NCI-H510A treated with DMSO at 0.1 percent for 48 hours (cell line): ENCODE measurements at regions not wholly inside any gene's neighbourhood (a gene's known extent, or its start where the extent isn't known, plus 50 kb on each side); places are given as distances from the start of the nearest gene placed in this dataset.

Experiments
- DNase-seq: peaks from one replicate; lab custom pipeline; 2025; lab: John Stamatoyannopoulos, UW

DNA sequence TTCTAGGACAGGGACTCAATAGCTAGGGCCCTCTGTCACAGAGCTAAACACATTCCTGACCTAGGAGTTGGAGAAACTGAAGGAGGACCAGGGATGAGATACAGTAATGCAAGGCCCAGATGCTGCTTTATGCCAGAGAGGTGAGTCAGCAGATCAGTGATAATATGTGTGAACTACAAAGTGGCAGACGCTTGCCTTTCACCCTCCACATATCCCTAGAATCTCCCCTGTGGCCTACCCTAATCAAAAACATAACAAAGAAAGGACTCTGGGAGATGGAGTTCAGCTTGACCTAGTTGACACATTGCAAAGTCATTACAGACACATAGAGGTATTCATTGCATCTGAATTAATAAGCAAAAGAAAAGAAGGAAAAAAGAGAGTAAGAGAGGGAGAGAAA is 417.6 kb upstream of the DYNLRB2 start:
- no peak for DNase-seq

DNA sequence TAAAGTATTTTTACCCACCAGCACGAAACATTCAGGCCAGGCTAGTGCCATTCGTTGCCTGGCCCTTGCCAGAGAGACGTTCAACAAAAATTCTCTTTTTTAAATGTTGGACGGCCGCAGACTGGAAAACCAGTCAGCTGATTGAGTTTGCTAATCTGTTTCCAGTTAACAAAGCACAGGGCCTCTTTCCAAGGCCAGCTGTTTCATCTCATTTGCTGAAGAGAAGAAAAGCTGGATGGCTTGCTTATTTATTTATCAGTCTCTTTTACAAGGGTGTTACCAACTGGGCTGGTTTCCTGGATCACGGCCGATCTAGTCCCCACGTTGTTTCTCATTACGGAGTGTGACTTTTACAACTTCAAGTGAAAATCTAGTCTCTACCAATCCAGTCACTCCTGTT is 418.7 kb upstream of the DYNLRB2 start:
- peak; percentile 15 for DNase-seq

DNA sequence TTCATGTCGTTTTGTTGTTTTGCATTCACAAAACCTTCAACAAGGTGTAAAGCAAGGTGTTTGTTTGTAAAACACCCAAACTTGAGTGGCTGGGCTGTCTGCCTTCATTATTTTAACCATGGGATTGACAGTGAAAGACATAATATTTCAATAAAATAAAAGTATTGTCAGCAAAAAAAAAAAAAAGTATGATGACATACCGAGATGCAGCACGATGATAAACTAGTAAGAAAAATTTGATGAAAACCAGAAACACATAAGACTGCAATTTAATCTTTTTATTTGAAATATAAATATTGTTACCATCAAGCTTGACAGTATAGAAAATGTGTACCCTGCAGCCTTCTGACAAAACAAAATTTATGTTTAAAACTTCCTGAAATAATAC is 419.3 kb upstream of the DYNLRB2 start:
- no peak for DNase-seq

DNA sequence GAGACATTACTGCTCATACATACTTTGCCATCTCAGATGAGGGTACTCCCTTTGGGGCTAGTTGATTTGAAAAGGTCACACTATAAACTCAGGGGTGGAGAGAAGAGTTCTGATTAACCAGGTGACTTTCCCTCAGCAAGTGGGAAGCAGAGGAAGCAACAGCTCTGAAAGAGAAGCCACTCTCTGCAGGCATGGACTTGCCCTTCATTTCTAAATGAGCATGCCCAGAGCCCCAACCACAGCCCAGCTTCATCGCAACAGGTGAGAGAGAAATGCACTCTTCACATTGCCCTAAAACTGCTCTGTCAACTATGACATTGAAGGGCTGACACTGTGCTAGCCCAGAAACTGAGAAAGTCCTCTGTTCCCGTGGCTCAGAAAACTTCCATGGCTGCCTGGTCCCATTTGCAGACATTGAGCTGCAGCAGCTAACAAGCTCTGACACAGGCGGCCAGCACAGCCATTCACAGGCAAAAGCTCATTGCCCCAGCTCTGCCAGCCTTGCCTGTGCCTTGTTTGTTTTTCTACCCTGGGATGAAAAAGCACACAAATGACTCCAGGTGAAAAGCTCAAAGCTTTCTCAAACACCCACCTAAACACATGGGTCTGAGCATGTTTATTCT is 419.8 kb upstream of the DYNLRB2 start:
- peak; percentile 38 for DNase-seq

DNA sequence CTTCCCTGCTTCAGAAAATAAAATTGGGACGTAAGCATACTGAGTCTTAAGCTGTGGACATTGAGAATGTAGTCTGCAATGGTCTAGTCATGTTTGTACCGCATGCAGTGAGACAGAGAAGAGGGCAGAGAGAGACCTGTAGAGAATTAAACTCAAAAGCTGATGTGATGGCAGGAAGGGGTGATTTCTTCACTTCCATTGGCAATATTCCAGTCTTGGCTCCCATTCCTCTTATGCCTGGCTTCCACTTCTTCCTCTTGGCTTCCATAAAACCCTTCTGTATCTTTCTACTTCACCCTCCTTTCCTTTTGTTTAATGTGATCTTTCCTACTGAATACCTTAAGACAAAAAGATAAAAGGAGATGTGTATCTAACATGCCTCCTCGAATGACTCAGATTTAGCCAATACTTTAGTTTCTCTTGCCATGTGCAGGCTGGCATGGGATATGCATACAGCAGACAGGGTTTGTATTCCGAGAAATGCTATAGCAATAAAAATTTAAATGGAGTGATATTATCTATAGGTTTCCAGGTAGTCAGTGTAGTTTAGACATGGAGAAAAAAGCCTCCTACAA is 423.1 kb upstream of the DYNLRB2 start:
- no peak for DNase-seq

DNA sequence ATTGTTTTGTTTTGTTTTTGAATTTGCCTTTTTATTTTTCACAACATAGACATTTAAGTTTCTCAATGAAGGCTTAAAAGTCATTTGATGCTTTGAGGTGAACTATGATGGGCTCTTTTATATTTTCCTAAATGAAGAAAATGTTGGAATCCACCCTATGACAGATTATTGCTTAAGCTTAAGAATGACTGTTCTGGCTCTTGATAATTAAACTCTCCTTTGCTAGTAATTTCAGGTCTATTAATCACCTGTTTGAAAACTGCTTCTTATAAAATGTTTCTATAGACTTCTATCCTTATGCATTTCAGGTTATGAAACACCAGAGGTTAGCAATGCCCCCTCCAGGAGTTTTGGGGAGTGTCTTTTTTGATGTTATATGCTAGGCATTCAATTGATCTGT is 424.1 kb upstream of the DYNLRB2 start:
- DNase-seq: no peak

DNA sequence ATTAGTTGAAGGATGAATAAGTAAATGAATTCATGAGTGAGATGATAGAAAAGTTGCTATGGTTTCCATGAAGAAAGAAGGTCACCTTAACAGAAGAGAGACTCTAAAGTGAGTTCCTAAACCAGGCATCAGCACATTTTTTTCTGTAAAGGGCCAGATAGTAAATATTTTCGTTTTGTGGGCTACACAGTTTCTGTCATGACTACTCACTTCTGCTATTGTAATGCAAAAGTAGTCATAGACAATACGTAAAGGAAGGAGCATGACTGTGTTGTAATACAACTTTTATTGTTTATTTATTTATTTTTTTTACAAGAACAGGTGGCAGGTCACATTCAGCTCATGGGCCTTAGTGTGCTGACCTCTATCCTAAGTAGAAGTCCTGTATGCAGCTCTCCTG is 426.1 kb upstream of the DYNLRB2 start:
- no peak for DNase-seq

DNA sequence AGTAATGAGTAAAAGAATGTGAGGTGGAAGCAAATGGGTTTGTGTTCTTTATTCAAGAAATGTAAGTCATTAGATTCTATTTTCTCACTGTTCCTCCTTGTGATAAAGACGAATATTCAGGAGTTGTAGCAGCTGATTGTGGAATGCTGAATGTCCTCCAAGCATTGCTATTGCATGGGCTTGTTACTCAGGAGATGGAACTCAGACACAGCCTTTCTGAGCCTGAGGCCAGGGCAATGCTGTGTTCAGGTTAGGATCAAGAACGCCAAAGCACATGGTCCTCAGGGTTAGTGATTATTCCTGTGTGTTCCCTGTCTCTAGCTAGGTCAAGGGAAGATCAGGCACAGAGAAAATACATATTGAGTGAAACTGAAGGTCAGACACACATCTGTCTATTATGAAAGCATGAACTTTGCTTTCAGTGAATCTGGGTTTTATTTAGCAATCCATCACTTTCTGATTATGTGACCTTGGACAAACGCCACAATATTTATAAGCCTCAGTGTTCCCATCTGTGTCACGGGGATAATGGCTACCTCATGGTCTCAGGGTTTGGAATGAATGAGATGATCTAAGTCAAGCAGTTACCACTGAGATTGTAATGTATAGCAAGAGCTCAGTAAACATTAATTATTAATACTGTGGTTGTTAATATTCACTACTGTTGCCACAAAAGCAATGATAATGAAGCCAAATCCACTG is 426.8 kb upstream of the DYNLRB2 start:
- DNase-seq: no peak

DNA sequence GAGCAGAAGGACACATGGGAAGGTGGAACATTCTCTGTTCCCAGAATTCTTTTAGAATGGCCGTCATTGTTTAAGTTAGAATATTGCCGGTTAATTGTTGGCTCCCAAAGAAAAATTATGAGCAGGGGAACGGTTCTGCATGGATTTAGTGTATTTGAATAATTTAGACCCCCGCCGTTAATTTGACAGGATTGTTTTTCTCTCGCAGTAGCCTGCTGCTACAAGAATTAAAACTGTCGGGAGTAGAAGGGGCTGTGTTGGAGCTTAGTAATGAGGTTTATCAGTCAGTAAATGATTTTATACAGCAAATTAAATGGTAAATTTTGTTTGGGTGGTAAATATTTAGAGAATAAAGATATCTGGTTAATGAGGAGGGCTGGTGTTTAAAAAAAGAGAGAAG is 431.2 kb upstream of the DYNLRB2 start:
- no peak for DNase-seq

DNA sequence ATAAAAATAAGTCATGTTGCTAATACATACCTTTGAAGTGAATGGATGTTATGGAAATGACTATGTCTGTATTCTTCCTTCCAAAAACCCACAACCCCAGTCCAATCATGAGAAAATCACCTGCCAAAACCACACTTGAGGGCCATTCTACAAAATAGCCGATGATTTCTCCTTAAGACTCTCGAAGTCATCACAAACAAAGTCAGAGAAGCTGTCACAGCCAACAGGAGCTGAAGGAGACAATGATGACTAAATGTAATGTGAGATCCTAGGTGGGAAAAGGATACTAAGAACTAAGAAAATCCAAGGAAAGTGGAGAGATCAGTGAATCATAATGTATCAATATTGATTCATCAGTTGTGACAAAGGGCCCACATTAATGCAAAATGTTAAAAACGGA is 432.9 kb upstream of the DYNLRB2 start:
- no peak for DNase-seq

DNA sequence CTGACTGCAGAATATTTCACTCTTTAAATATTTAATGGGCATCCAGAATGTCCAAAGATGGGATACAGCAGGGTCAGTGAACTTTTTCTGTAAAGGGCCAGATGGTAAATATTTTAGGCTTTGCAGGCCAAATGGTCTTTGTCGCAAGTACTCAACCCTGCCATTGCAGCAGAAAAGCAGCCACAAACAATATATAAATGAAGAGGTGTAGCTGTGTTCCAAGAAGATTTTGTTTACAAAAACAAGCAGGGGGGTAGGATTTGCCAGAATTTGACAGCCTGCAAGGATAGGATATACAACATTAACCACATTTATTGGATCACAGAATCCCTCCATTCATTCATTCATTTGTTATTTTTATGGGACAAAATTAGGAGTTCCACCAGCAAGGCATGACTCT is 435.0 kb upstream of the DYNLRB2 start:
- no peak for DNase-seq

DNA sequence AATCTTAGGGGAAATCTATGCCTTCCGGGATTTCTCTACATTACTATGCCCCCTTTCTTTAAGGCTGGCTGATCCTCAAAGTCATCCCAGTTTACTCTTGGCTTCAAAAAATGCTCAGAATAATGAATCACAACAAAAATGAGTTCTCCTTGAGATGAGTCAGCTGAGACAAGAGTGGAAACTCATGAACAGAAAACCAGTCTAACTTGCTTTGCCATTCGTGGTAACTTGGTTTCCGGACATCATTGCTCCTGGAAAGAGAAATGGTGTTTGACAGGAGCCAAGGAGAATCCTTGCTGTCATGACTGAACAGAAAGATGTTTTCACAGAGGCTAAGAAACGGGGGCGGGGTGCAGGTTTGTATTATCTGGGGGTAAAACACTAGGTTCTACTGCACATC is 435.6 kb upstream of the DYNLRB2 start:
- DNase-seq: peak; percentile 35

DNA sequence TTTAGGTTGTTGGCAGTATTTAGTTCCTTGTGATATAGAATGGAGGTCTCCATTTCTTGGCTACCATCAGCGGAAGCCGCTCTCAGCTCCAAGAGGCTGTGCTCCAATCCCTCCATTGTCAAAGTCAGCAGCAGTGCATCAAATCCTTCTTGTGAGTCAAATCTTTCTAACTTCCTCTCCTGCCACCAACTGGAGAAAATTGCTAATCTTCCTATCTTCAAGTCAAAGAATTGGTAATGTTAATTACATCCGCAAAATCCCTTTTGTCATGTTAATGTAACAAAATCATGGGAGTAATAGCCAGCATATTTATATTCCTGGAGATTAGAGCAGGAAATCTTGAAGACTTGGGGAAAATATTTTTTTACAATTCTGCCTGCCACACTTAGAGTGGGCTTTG is 436.4 kb upstream of the DYNLRB2 start:
- no peak for DNase-seq

DNA sequence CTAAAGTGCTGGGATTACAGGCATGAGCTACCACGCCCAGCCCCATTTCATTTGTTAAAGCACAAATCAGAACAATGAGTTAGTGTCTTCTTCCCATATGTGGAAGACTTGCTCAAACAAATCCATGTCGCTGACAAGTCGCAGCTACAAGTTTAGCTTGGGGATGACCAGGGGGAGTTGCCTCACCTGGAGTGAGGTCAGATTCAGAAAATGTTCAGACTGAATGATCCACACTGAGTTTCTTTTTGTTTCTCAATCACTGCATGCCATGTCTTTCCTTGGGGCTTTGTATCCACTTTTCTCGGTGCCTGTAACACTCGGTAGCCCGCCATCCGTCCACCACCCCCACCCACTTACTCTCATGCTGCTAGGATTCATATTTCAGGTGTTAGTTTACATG is 437.3 kb upstream of the DYNLRB2 start:
- peak; percentile 43 for DNase-seq

DNA sequence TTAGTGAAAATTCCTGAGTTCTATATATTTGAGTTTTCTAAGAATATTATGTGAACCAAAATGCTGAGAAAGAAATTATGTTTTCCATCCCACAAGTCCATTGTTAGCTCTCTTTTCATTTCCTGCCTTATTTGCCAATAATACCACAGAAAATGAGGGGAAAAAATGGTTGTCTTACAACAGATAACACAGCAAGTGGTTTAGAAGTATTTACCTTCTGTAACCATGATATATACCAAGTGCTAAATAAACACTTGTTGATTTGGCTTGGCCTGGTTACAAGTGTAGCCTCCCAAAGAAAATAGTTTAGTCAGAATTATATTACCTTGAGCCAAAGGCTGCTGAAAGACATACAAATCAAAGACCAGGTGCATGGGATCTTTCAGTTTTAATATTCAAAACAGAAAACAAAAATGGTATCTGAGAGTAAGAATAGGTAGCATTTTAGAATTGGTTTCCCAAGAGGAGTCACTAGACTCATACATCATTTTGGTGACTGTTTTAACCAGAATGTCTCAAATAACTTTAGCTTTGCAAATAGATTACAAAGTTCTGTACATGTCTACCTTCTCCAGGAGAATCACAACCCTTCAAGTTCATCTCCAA is 439.8 kb upstream of the DYNLRB2 start:
- peak; percentile 60 for DNase-seq

DNA sequence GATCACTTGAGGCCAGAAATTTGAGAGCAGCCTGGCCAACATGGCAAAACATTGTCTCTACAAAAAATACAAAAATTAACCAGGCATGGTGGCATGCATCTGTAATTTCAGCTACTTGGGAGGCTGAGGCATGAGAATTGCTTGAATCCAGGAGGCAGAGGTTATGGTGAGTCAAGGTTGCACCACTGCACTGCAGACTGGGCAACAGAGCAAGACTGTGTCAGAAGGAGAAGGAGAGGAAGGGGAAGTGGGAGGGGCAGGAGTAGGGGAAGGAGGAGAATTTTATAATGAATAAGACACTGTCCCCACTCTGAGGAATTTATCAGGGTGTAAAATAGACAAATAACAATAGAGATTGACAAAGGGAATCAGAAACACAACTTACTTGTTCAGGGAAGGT is 440.6 kb upstream of the DYNLRB2 start:
- no peak for DNase-seq

DNA sequence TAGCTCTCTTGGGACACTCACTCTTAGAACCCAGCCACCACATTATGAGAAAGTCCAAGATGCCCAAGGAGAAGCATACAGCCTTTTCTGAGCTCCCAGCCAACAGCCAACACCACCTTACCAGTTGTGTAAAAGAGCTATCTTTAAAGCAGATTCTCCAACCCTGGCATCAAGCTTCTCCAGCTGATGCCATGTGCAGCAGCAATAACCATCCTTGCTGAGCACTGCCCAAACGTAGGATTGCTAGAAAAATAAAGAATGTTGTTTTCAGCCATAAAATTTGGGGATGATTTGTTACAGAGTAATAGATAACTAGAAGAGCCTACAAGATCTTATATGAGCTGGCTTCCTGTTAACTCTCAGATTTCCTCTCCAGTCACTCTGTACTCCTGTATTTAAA is 443.7 kb upstream of the DYNLRB2 start:
- no peak for DNase-seq

DNA sequence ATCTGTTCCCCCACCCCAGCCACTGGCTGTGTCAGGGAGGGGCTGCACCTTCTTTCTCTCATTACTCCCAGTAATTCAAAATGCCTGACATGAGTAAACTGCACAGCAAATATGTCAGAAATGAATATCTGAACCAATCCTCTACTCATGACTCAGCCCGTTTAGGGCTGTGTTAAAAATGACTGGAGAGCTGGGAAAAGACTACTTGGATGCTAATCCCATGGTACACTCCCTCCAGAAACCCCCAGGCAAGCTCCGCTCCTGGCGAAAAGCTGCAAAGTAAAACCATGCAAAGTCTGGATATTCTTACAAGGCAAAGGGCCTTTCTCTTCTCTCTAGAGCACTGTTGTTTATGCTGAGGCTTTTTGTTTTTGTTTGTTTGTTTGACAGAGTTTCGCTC is 448.1 kb upstream of the DYNLRB2 start:
- no peak for DNase-seq

DNA sequence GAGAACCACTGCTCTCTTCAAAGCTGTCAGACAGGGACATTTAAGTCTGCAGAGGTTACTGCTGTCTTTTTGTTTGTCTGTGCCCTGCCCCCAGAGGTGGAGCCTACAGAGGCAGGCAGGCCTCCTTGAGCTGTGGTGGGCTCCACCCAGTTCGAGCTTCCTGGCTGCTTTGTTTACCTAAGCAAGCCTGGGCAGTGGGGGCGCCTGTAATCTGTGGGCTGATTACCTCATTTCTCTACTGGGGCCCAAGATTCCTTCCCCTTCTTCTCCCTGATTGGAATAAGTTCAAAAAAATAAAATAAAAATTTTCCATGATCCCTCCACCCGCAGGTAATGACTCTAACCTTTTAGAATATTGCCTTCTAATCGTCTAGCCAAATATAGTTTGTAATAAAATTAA is 449.3 kb upstream of the DYNLRB2 start:
- DNase-seq: peak; percentile 6

DNA sequence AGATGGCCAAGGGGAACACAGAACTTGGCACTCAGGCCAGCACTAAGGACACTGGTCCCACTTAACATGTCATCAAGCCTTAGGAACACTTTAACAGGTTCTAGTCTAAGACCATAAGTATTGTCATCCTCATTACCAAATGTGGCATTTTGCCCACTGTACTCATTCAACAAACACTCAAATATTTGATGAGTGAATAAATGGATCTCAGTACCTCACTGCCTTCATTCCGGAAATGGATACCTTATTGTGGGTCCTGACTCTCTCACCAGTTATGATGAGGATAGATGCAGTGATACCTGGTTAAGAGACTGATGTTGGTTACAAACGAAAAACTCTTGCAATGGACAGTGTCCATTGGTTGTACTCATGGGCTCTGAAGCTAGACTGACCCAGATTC is 455.2 kb upstream of the DYNLRB2 start:
- DNase-seq: no peak

DNA sequence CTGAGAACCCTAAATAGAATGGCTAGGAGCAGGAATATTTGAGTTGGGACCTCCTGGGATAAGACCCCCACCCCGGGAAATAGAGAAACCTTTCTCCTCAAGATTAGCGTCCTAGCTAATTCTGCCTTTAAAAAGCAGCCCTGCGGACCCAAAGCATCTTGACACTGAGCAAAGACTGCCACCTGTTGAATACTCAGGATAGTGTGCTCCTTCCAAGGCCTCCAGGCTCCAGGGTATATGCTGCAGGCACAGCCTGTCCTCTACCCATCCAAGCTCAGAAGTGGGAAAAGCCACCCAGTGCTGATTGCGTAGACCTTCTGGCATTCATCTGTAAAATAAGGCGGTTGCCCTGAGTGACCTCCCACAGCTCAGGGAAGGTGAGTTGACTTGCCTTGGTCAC is 456.2 kb upstream of the DYNLRB2 start:
- peak; percentile 60 for DNase-seq

DNA sequence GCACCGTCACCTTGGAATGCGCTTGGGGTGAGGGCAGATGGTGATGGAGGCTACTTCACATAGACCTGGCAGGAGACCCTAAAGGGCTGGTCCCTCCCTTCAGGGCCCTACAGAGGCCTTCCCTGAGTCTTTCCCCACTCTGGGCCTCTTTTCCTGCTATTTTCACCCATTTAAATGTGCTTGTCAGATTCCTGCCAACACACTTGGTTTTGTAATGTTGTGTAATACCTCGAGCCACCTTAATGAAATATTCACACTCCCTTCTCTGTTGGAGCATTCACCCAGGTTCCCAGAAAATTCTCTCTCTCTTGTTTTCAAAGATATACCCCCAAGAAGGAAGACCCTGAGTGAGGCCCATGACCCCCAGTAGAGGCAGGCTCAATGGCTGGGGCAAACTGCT is 456.6 kb upstream of the DYNLRB2 start:
- DNase-seq: no peak

DNA sequence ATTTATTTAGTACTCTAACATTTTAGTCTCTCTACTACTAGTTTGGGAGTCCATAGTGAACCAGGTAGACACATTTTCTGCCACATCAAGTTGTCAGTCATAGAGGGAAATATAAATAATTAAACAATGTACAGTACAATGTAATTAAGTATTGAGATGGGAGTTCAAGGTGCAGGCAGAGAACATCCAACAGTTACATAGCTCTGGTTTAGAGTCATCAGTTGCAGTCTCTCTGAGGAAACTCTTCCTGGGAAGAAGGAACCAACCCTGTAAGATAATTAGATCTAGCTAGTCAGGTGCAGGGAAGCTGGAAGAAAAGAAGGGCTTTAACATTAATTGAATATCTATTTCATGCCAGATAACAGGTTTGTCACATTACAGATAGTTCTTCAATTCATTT is 457.9 kb upstream of the DYNLRB2 start:
- DNase-seq: no peak
